GM11168 (cell line): ENCODE measurements at regions not wholly inside any gene's neighbourhood (a gene's known extent, or its start where the extent isn't known, plus 50 kb on each side); places are given as distances from the start of the nearest gene placed in this dataset.
"Not testable (repeated sequence)": the region's sequence is repeated elsewhere in the genome, so short reads cannot be mapped to it uniquely, and the experiment has no call there.

Experiments used
- in situ Hi-C: fragments of 300-500 bp; cut with MboI; formaldehyde crosslinking; loops from one replicate; pipeline ENCODE4 v1.12.0; 2022; ENCODE audit warnings: low sequenced_read_pairs; ENCODE audit not compliant: unreplicated experiment

GRCh38 chr16:9332574-9333148 lies 241.2 kb downstream of the HAPSTR1 start:
- in situ Hi-C loops, result no loop called here

- in situ Hi-C loops, result no loop called here
Measured at GRCh38 chr16:9333469-9333868, 242.0 kb downstream of the HAPSTR1 start.

GRCh38 chr16:9334103-9334502 lies 242.7 kb downstream of the HAPSTR1 start:
- in situ Hi-C loops, result no loop called here

GRCh38 chr16:9337308-9338032 lies 246.0 kb downstream of the HAPSTR1 start:
- in situ Hi-C loops, result no loop called here

- in situ Hi-C loops, result no loop called here
Measured at GRCh38 chr16:9338068-9338467, 246.6 kb downstream of the HAPSTR1 start.

- in situ Hi-C loops, result no loop called here
Measured at GRCh38 chr16:9338510-9338909, 247.1 kb downstream of the HAPSTR1 start.

- in situ Hi-C loops, result no loop called here
Measured at GRCh38 chr16:9340526-9341256, 249.2 kb downstream of the HAPSTR1 start.

- in situ Hi-C loops, result no loop called here
Measured at GRCh38 chr16:9343276-9343675, 251.8 kb downstream of the HAPSTR1 start.

- in situ Hi-C loops, result no loop called here
Measured at GRCh38 chr16:9344508-9344907, 253.1 kb downstream of the HAPSTR1 start.

GRCh38 chr16:9345046-9345445 lies 253.6 kb downstream of the HAPSTR1 start:
- in situ Hi-C loops, result no loop called here

- in situ Hi-C loops, result no loop called here
Measured at GRCh38 chr16:9345880-9346279, 254.4 kb downstream of the HAPSTR1 start.

- in situ Hi-C loops, result no loop called here
Measured at GRCh38 chr16:9348912-9349311, 257.5 kb downstream of the HAPSTR1 start.

- in situ Hi-C loops, result not testable (repeated sequence)
Measured at GRCh38 chr16:9349373-9349960, 258.0 kb downstream of the HAPSTR1 start.

GRCh38 chr16:9350119-9350799 lies 258.8 kb downstream of the HAPSTR1 start:
- in situ Hi-C loops, result not testable (repeated sequence)

GRCh38 chr16:9351440-9351839 lies 260.0 kb downstream of the HAPSTR1 start:
- in situ Hi-C loops, result no loop called here

GRCh38 chr16:9351841-9352434 lies 260.5 kb downstream of the HAPSTR1 start:
- in situ Hi-C loops, result no loop called here

GRCh38 chr16:9357829-9358228 lies 266.4 kb downstream of the HAPSTR1 start:
- in situ Hi-C loops, result no loop called here

- in situ Hi-C loops, result no loop called here
Measured at GRCh38 chr16:9360075-9360474, 268.6 kb downstream of the HAPSTR1 start.

- in situ Hi-C loops, result no loop called here
Measured at GRCh38 chr16:9362050-9362449, 270.6 kb downstream of the HAPSTR1 start.

GRCh38 chr16:9362604-9363003 lies 271.2 kb downstream of the HAPSTR1 start:
- in situ Hi-C loops, result no loop called here
